ENCODE measurements at regions not wholly inside any gene's neighbourhood (a gene's known extent, or its start where the extent isn't known, plus 50 kb on each side); places are given as distances from the start of the nearest gene placed in this dataset.

GRCh38 chr4:129352480-129352879, 256.5 kb downstream of the C4orf33 start:
- intact Hi-C loops (cut with DNase I), result no loop called here
- no peak for TF ChIP-seq CTCF (IDR thresholded peaks at IDR 0.05)
- TF ChIP-seq POLR2A (IDR thresholded peaks at IDR 0.05), result no peak
- 82 to 87% methylated on average over 4 of the region's 4 CpGs for WGBS, 2 donors
- Histone ChIP-seq H3K27ac (no peak overlapping the region), H3K4me3 (replicated peaks in 1 of 3) (no peak overlapping the region), H3K4me1 (peaks cover 0 to 5% of the 10 kb centered on the region in 2 donors), H3K9me3 (no peaks in the 10 kb centered on the region), H3K36me3 (no peaks in the 10 kb centered on the region), H3K27me3 (no peaks in the 10 kb centered on the region)
- no peak for DNase-seq

- TF ChIP-seq CTCF (IDR thresholded peaks at IDR 0.05) (no peak), POLR2A (IDR thresholded peaks at IDR 0.05) (no peak)
- H3K4me3 ChIP-seq (replicated peaks in 1 of 3), result no peak overlapping the region
- no peaks in the 10 kb centered on the region for H3K9me3 ChIP-seq
- no peak overlapping the region for H3K27ac ChIP-seq
- intact Hi-C loops (cut with DNase I), result no loop called here
- H3K36me3 ChIP-seq, result no peaks in the 10 kb centered on the region
- no peak for DNase-seq
- 92 to 95% methylated on average over 1 of the region's 1 CpG for WGBS, 2 donors
- peaks cover 0 to 5% of the 10 kb centered on the region in 2 donors for H3K4me1 ChIP-seq
- no peaks in the 10 kb centered on the region for H3K27me3 ChIP-seq
Measured at GRCh38 chr4:129353490-129353889, 257.5 kb downstream of the C4orf33 start.

GRCh38 chr4:129355031-129355430, 259.1 kb downstream of the C4orf33 start:
- intact Hi-C loops (cut with DNase I), result no loop called here
- Histone ChIP-seq H3K27me3 (no peaks in the 10 kb centered on the region), H3K27ac (no peak overlapping the region), H3K4me3 (replicated peaks in 1 of 3) (no peak overlapping the region), H3K4me1 (peaks cover 0 to 5% of the 10 kb centered on the region in 2 donors), H3K9me3 (no peaks in the 10 kb centered on the region), H3K36me3 (no peaks in the 10 kb centered on the region)
- DNase-seq, result no peak
- 79% methylated on average over 3 of the region's 3 CpGs for WGBS, 2 donors
- no peak for TF ChIP-seq POLR2A (IDR thresholded peaks at IDR 0.05)
- TF ChIP-seq CTCF (IDR thresholded peaks at IDR 0.05), result no peak

GRCh38 chr4:129355516-129355915, 259.6 kb downstream of the C4orf33 start:
- H3K4me1 ChIP-seq, result peaks cover 0 to 5% of the 10 kb centered on the region in 2 donors
- no peaks in the 10 kb centered on the region for H3K27me3 ChIP-seq
- DNase-seq, result no peak
- no peaks in the 10 kb centered on the region for H3K9me3 ChIP-seq
- intact Hi-C loops (cut with DNase I), result no loop called here
- H3K4me3 ChIP-seq (replicated peaks in 1 of 3), result no peak overlapping the region
- H3K36me3 ChIP-seq, result no peaks in the 10 kb centered on the region
- no peak for TF ChIP-seq POLR2A (IDR thresholded peaks at IDR 0.05)
- no peak for TF ChIP-seq CTCF (IDR thresholded peaks at IDR 0.05)
- no peak overlapping the region for H3K27ac ChIP-seq
- WGBS, 2 donors, result 75% methylated on average over 4 of the region's 4 CpGs

GRCh38 chr4:129358571-129358970, 262.6 kb downstream of the C4orf33 start:
- Histone ChIP-seq H3K4me1 (no peaks in the 10 kb centered on the region), H3K27me3 (no peaks in the 10 kb centered on the region), H3K36me3 (no peaks in the 10 kb centered on the region), H3K4me3 (replicated peaks in 1 of 3) (no peak overlapping the region), H3K27ac (no peak overlapping the region), H3K9me3 (no peaks in the 10 kb centered on the region)
- intact Hi-C loops (cut with DNase I), result no loop called here
- TF ChIP-seq POLR2A (IDR thresholded peaks at IDR 0.05), result no peak
- no peak for TF ChIP-seq CTCF (IDR thresholded peaks at IDR 0.05)
- no peak for DNase-seq
